H9 (cell line): ENCODE measurements at regions not wholly inside any gene's neighbourhood (a gene's known extent, or its start where the extent isn't known, plus 50 kb on each side); places are given as distances from the start of the nearest gene placed in this dataset.
A peak's percentile ranks its signal among the peaks of the same experiment; 100 is the strongest.

ENCODE experiments used
- DNase-seq: peaks from one replicate; pipeline ENCODE4 v3.0.0-alpha.2; 2017
- H2AFZ ChIP-seq: one replicate; pipeline ENCODE4 v1.6.1; 2013; ENCODE audit warnings: mild to moderate bottlenecking, low read length, control low read depth, moderate library complexity
- H2AK5ac ChIP-seq: 2 replicates; pipeline ENCODE4 v1.6.1; 2013; ENCODE audit warnings: low read length, control low read depth, mixed read lengths; ENCODE audit not compliant: insufficient read length
- H2BK120ac ChIP-seq: one replicate; pipeline ENCODE4 v1.6.1; 2013; ENCODE audit warnings: low read depth, mild to moderate bottlenecking, low read length, control low read depth, inconsistent platforms; ENCODE audit not compliant: poor library complexity, severe bottlenecking
- H2BK12ac ChIP-seq: 2 replicates; pipeline ENCODE4 v1.6.1; 2013; ENCODE audit warnings: low read length, control low read depth, mixed read lengths, low read depth; ENCODE audit not compliant: insufficient read length
- H2BK15ac ChIP-seq: 2 replicates; pipeline ENCODE4 v1.6.1; 2013; ENCODE audit warnings: low read depth, low read length, control low read depth
- H2BK20ac ChIP-seq: one replicate; pipeline ENCODE4 v1.6.1; 2013; ENCODE audit warnings: low read depth, mild to moderate bottlenecking, low read length, control low read depth, inconsistent platforms; ENCODE audit not compliant: poor library complexity, severe bottlenecking
- H2BK5ac ChIP-seq: 2 replicates; pipeline ENCODE4 v1.6.1; 2013; ENCODE audit warnings: low read length, control low read depth, mixed read lengths; ENCODE audit not compliant: insufficient read length
- H3K14ac ChIP-seq: 2 replicates; pipeline ENCODE4 v1.6.1; 2013; ENCODE audit warnings: low read length, control low read depth; ENCODE audit not compliant: insufficient read depth
- H3K18ac ChIP-seq: 2 replicates; pipeline ENCODE4 v1.6.1; 2013; ENCODE audit warnings: low read depth, mild to moderate bottlenecking, mixed read lengths, low read length, control low read depth; ENCODE audit not compliant: insufficient read length
- H3K23ac ChIP-seq: 2 replicates; pipeline ENCODE4 v1.6.1; 2013; ENCODE audit warnings: low read length, control low read depth, mixed read lengths, low read depth; ENCODE audit not compliant: insufficient read length
- H3K23me2 ChIP-seq: 2 replicates; pipeline ENCODE4 v1.6.1; 2013; ENCODE audit warnings: low read depth, mild to moderate bottlenecking, mixed read lengths, low read length, control low read depth; ENCODE audit not compliant: insufficient read length, poor library complexity, severe bottlenecking
- H3K27ac ChIP-seq: 2 replicates; pipeline ENCODE4 v1.5.1; 2013; ENCODE audit warnings: low read length, control low read depth, mixed read lengths, low read depth; ENCODE audit not compliant: insufficient read length
- H3K27me3 ChIP-seq: 2 replicates; pipeline ENCODE4 v1.6.1; 2013; ENCODE audit warnings: low read length, control low read depth, inconsistent platforms; ENCODE audit not compliant: insufficient read depth
- H3K4ac ChIP-seq: 2 replicates; pipeline ENCODE4 v1.6.1; 2013; ENCODE audit warnings: low read depth, mild to moderate bottlenecking, control low read depth, inconsistent platforms, low read length, moderate library complexity
- H3K4me1 ChIP-seq: 2 replicates; pipeline ENCODE4 v1.6.1; 2013; ENCODE audit warnings: low read length, control low read depth, inconsistent platforms; ENCODE audit not compliant: insufficient read depth
- H3K4me2 ChIP-seq: 2 replicates; pipeline ENCODE4 v1.6.1; 2013; ENCODE audit warnings: low read length, control low read depth, mixed read lengths; ENCODE audit not compliant: insufficient read length, insufficient read depth
- H3K56ac ChIP-seq: 2 replicates; pipeline ENCODE4 v1.6.1; 2013; ENCODE audit warnings: low read depth, mild to moderate bottlenecking, mixed read lengths, low read length, control low read depth; ENCODE audit not compliant: insufficient read length
- H3K79me1 ChIP-seq: 2 replicates; pipeline ENCODE4 v1.6.1; 2013; ENCODE audit warnings: low read depth, mild to moderate bottlenecking, moderate library complexity, low read length, control low read depth, inconsistent platforms; ENCODE audit not compliant: insufficient read depth, poor library complexity, severe bottlenecking
- H3K79me2 ChIP-seq: 2 replicates; pipeline ENCODE4 v1.6.1; 2013; ENCODE audit warnings: low read length, control low read depth, inconsistent platforms; ENCODE audit not compliant: insufficient read depth
- H3K9ac ChIP-seq: 2 replicates; pipeline ENCODE4 v1.6.1; 2013; ENCODE audit warnings: low read length, control low read depth, mixed read lengths; ENCODE audit not compliant: insufficient read length; ENCODE audit errors: extremely low read depth
- H3K9me3 ChIP-seq: one replicate; pipeline ENCODE4 v1.6.1; 2013; ENCODE audit warnings: low read depth, low read length, inconsistent platforms; ENCODE audit not compliant: control insufficient read depth
- H3T11ph ChIP-seq: one replicate; pipeline ENCODE4 v1.6.1; 2013; ENCODE audit warnings: mild to moderate bottlenecking, low read length, control low read depth, inconsistent platforms
- H4K20me1 ChIP-seq: one replicate; pipeline ENCODE4 v1.6.1; 2013; ENCODE audit not compliant: control insufficient read depth, insufficient read length, insufficient read depth
- H4K5ac ChIP-seq: 2 replicates; pipeline ENCODE4 v1.6.1; 2013; ENCODE audit warnings: low read depth, mild to moderate bottlenecking, mixed read lengths, low read length, control low read depth; ENCODE audit not compliant: insufficient read length
- H4K8ac ChIP-seq: replicated peaks from 2 replicates; pipeline ENCODE4 v1.6.1; 2013; ENCODE audit warnings: low read length, control low read depth, mixed read lengths, low read depth; ENCODE audit not compliant: insufficient read length
- H4K91ac ChIP-seq: 2 replicates; pipeline ENCODE4 v1.6.1; 2013; ENCODE audit warnings: low read depth, mild to moderate bottlenecking, moderate library complexity, mixed read lengths, low read length, control low read depth; ENCODE audit not compliant: insufficient read length
- H3K27ac Mint-ChIP-seq, 3 experiments: 2 replicates in 2 of 3; 3 replicates in 1 of 3; pipeline ENCODE4 v1.8.0; 2020 to 2021; ENCODE audit warnings: mixed read lengths in 3 of 3, mild to moderate bottlenecking in 1 of 3, moderate library complexity in 1 of 3
- H3K27me3 Mint-ChIP-seq: 2 replicates; pipeline ENCODE4 v1.8.0; 2021; ENCODE audit warnings: low read depth, mild to moderate bottlenecking, moderate library complexity, mixed read lengths
- H3K36me3 Mint-ChIP-seq, 3 experiments: 2 replicates in 2 of 3; 3 replicates in 1 of 3; pipeline ENCODE4 v1.8.0; 2020 to 2021; ENCODE audit warnings: low read depth in 3 of 3, mixed read lengths in 3 of 3; ENCODE audit not compliant: insufficient read depth in 1 of 3
- H3K4me1 Mint-ChIP-seq, 2 experiments: 2 replicates each; pipeline ENCODE4 v1.8.0; 2020; ENCODE audit warnings: mixed read lengths in 2 of 2
- H3K4me3 Mint-ChIP-seq, 2 experiments: 2 replicates in 1 of 2; 3 replicates in 1 of 2; pipeline ENCODE4 v1.8.0; 2020 to 2021; ENCODE audit warnings: mild to moderate bottlenecking in 2 of 2, mixed read lengths in 2 of 2, moderate library complexity in 1 of 2
- H3K9me3 Mint-ChIP-seq, 2 experiments: 2 replicates in 1 of 2; 3 replicates in 1 of 2; pipeline ENCODE4 v1.8.0; 2020; ENCODE audit warnings: mild to moderate bottlenecking in 2 of 2, mixed read lengths in 2 of 2, moderate library complexity in 1 of 2
- CTCF ChIP-seq: fragments of 200-600 bp; sonication (generic); conservative IDR thresholded peaks from 3 replicates; pipeline ENCODE4 v1.8.0; 2021; ENCODE audit warnings: antibody characterized with exemption, mild to moderate bottlenecking
- WGBS: extraction: QIAGEN DNeasy Blood & Tissue Kit; methylation state at CpG from one replicate; pipeline ENCODE4 v1.1.7; 2013; ENCODE audit warnings: missing lambda C conversion rate, low lambda C conversion rate, mixed read lengths; ENCODE audit not compliant: insufficient read length; ENCODE audit errors: extremely low coverage; 5-methylcytosine and 5-hydroxymethylcytosine counted together

GRCh38 chr14:97177016-97177415 lies 379.8 kb downstream of the VRK1 start:
- H2BK5ac ChIP-seq, result no peak overlapping the region
- TF ChIP-seq CTCF, result peak; percentile 53; the same call in 2 of the 3 replicates
- H3K4me2 ChIP-seq, result no peak overlapping the region
- H3K9me3 ChIP-seq, result no peaks in the 10 kb centered on the region
- peaks cover 4 to 9% of the 10 kb centered on the region in 2 experiments; a peak in 3 of 5 replicates for H3K9me3 Mint-ChIP-seq
- H3K27ac ChIP-seq, result no peak overlapping the region
- no peak overlapping the region for H2BK20ac ChIP-seq
- H3K56ac ChIP-seq, result no peak overlapping the region
- no peak overlapping the region for H3K4ac ChIP-seq
- no peaks in the 10 kb centered on the region for H4K20me1 ChIP-seq
- WGBS, result no CpG with 5 or more reads among the region's 6 CpGs
- no peak overlapping the region for H4K5ac ChIP-seq
- H2BK120ac ChIP-seq, result no peak overlapping the region
- peak; percentile 44 for DNase-seq
- no peak overlapping the region for H2AFZ ChIP-seq
- no peak overlapping the region for H3K23ac ChIP-seq
- H3K27me3 ChIP-seq, result no peaks in the 10 kb centered on the region
- no peak overlapping the region for H2BK12ac ChIP-seq
- no peaks in the 10 kb centered on the region for H3K79me1 ChIP-seq
- H2AK5ac ChIP-seq, result no peak overlapping the region
- H3K18ac ChIP-seq, result no peak overlapping the region
- H3K9ac ChIP-seq, result no peak overlapping the region
- H3K23me2 ChIP-seq, result no peaks in the 10 kb centered on the region
- H3K4me3 Mint-ChIP-seq, result no peak overlapping the region
- H3K4me1 Mint-ChIP-seq, result no peaks in the 10 kb centered on the region
- no peak overlapping the region for H3K14ac ChIP-seq
- H3K27me3 Mint-ChIP-seq, result peaks cover 1% of the 10 kb centered on the region; the same call in 1 of the 2 replicates
- no peak overlapping the region for H2BK15ac ChIP-seq
- H3K27ac Mint-ChIP-seq, result no peak overlapping the region
- H3K4me1 ChIP-seq, result no peaks in the 10 kb centered on the region
- peaks cover 2 to 5% (median 4%) of the 10 kb centered on the region in 3 experiments; a peak in 6 of 7 replicates for H3K36me3 Mint-ChIP-seq
- H3T11ph ChIP-seq, result no peak overlapping the region
- H3K79me2 ChIP-seq, result no peaks in the 10 kb centered on the region
- H4K91ac ChIP-seq, result no peak overlapping the region
- no peak overlapping the region for H4K8ac ChIP-seq
